ENCODE measurements at regions not wholly inside any gene's neighbourhood (a gene's known extent, or its start where the extent isn't known, plus 50 kb on each side); places are given as distances from the start of the nearest gene placed in this dataset.

DNA sequence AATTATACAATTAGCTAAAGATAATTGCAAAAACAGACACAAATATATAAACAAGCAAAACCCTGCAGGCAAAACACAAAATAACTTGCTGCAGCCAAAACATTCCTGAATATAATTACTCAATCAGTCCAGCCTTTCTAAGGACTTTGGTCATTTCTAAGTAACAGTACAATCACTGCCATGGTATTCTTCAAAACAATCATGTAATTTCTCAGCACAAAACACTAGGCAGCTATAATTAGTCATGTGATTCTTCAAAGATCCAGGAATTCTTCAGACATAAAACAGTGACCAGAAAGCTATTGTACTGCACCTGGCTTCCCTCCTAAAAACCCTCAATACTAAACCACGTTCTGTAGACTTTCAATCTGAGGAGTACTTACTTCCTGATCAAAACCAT is 881.1 kb downstream of the EPHA7 start:
- DNase-seq (ENCODE audit: low read depth, low spot score) = no peak

DNA sequence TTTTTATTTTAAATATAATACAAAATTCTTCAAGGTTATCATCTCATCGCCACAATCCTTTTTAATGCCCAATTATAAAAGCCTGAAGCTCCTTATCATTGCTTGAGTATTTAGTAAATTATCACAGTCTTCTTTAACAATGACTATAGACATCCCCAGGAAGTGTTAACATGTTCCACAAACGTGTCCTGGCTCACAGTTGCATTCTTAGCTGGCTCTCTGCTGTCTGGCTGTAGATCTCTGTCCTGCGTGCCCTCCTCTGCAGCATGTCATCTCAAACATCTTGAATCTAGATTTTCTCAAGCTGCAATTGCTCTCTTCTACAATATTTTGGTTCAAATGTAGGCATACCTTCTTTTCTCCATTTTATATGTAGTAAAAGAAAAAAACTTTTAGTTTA is 885.2 kb downstream of the EPHA7 start:
- DNase-seq (ENCODE audit: low read depth, low spot score) = no peak

- no peak for DNase-seq (ENCODE audit: low read depth, low spot score)
Measured at GRCh38 chr6:92522589-92522988, 896.8 kb downstream of the EPHA7 start.

- no peak for DNase-seq (ENCODE audit: low read depth, low spot score)
Measured at GRCh38 chr6:92521553-92521952, 897.8 kb downstream of the EPHA7 start.

DNA sequence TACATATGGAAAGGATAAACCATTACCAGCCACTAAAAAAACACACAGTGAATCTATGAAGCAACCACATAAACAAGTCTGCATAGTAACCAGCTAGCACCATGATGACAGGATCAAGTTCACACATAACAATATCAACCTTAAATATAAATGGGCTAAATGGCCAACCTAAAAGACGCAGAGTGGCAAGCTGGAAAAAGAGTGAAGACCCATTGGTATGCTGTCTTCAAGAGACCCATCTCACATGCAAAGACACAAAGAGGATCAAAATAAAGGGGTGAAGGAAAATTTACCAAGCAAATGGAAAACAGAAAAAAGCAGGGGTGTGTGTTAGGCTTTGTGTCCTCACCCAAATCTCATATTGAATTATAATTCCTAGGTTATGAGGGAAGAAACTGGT is 909.2 kb downstream of the EPHA7 start:
- no peak for DNase-seq (ENCODE audit: low read depth, low spot score)

GRCh38 chr6:92507552-92507951 is 911.8 kb downstream of the EPHA7 start:
- no peak for DNase-seq (ENCODE audit: low read depth, low spot score)

- DNase-seq (ENCODE audit: low read depth, low spot score) = no peak
Measured at GRCh38 chr6:92504509-92504908, 914.9 kb downstream of the EPHA7 start.

GRCh38 chr6:92497281-92497680 is 922.1 kb downstream of the EPHA7 start:
- no peak for DNase-seq (ENCODE audit: low read depth, low spot score)

GRCh38 chr6:92496527-92496926 is 922.8 kb downstream of the EPHA7 start:
- no peak for DNase-seq (ENCODE audit: low read depth, low spot score)

- DNase-seq (ENCODE audit: low read depth, low spot score) = no peak
Measured at GRCh38 chr6:92495242-92495641, 924.1 kb downstream of the EPHA7 start.

DNA sequence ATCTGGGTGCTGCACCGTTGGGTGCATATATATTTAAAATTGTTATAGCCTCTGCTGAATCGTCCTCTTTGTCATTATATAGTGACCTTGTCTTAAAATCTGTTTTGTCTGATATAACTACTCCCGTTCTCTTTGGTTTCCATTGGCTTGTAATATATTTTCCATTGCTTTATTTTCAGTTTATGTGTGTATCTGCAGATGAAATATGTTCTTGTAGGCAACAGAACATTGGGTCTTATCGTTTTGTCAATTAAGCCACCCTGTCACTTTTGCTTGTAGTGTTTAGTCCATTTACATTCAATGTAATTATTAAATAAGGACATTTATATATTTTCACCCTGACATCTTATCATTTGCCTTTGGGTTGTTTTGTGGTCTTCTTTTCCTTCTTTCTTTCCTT is 933.9 kb downstream of the EPHA7 start:
- no peak for DNase-seq (ENCODE audit: low read depth, low spot score)

DNA sequence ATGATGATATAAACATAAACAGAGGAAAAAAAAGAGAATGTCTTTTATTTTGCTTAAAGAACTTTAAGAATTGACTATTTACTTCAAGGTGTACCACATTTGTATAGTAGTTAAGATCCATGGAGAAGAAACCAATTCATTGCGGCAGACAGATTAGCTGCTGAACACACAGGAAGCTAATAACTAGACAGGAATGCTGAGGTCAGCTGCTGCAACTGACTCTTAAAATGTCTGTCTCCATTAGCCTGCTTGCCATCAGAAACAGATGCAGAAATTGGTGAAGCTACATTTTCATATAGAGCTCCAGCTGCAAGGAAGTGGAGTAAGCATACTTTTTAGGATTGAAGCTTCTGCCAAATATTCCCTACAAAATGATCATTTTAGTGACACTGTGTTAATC is 939.5 kb downstream of the EPHA7 start:
- no peak for DNase-seq (ENCODE audit: low read depth, low spot score)

DNA sequence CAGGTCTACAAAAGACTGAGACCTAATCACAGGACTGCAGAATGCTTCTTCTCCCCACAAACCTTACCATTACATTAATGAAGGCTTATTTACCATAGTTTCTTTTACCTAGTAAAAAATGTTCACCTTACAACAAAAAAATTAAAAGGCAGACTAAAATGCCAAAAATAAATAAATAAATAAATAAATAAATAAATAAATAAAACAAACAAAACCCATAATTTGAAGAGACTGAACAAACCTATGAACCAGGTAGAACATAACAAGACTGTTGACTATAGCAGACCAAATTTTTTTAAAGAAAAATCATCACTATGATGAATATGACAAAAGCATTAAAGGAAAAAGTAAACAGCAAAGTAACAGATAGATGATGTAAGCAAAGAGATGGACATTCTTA is 946.3 kb downstream of the EPHA7 start:
- DNase-seq (ENCODE audit: low read depth, low spot score) = no peak

DNA sequence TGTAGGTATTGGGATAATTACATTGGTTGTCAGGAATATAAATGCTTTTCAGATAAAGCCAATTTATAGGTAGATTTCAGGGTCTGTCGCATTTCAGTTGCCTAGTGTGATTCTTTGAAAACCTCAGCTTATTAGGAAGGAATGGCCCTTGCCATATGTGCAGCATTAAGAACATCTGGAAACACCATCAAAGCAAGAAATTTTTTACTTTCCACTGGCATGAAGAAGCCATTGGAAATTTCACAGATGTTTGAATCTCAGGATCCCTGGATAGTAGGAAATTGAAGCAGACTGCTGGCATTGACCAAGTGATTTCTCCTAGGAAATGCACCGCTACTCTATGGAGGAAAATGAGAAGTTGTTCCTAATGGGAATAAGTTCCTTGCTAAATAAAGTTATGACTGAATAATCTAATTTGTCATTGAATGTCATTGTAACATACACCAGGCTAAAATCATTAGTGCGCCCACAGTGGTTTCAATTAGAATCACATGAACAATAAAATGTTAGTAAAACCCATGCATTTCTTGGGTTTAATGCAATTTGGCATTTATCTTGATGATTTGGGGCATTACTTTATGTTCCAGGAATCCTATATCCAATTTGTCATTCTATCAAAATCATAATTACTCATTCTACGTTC is 950.1 kb downstream of the EPHA7 start:
- DNase-seq (ENCODE audit: low read depth, low spot score) = no peak

GRCh38 chr6:92468066-92468465 is 951.3 kb downstream of the EPHA7 start:
- no peak for DNase-seq (ENCODE audit: low read depth, low spot score)

- DNase-seq (ENCODE audit: low read depth, low spot score) = no peak
Measured at GRCh38 chr6:92460133-92460532, 959.2 kb downstream of the EPHA7 start.

GRCh38 chr6:92459606-92460005 is 959.8 kb downstream of the EPHA7 start:
- DNase-seq (ENCODE audit: low read depth, low spot score) = no peak

DNA sequence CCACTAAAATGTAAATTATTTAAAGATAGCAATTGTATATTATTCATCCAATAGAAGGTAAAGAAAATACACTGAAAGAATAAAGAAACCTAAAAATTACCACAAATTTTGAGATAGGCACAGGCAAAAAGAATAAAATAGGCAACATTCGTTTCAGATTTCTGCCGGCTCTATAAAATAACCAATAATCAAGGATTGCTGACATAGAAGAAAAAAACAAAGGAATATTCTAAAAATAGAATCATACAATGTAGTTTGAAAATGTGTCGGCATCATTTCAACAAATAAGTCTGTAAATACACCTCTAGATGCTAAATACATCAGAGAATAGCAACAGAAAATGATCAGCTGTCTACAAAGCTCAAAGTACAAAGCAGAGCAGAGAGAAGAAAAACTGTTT is 973.3 kb downstream of the EPHA7 start:
- no peak for DNase-seq (ENCODE audit: low read depth, low spot score)

GRCh38 chr6:92433911-92434310 is 985.4 kb downstream of the EPHA7 start:
- DNase-seq (ENCODE audit: low read depth, low spot score) = no peak

DNA sequence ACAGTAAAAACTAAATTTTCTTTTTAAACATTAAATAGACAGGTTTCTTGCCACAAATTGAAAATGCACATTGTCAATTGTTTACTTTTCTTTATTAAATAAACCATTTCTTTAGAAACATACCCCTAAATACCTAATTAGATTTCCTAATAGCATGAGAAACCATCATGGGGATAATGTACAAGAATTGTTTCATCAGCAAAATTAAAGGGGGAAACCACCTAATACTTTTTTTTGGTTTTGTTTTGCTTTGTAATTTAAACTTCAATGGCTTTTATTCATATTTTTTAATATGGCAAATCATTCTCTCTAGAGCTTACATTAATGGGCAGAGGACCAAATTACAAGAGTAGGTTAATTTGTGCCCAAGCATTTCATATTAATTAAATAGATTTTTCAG is 987.9 kb downstream of the EPHA7 start:
- no peak for DNase-seq (ENCODE audit: low read depth, low spot score)

DNA sequence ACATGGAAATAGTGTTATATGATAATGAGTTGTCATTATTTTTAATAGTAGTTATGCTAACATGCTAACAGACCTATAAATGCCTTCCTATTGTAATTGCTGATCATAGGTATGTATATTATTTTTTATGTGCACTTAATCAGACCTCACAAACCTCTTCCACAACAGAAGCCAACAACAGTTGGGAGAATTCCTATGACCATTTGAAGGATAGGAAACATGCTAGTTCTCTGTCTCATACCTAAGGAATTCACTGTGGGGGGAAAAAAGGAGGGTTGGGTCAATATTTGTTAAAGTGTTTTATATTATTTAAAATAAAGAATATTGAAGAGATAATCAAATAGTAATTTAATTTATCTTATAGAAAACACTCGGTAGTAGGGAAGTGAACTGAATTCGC is 990.9 kb downstream of the EPHA7 start:
- no peak for DNase-seq (ENCODE audit: low read depth, low spot score)

DNA sequence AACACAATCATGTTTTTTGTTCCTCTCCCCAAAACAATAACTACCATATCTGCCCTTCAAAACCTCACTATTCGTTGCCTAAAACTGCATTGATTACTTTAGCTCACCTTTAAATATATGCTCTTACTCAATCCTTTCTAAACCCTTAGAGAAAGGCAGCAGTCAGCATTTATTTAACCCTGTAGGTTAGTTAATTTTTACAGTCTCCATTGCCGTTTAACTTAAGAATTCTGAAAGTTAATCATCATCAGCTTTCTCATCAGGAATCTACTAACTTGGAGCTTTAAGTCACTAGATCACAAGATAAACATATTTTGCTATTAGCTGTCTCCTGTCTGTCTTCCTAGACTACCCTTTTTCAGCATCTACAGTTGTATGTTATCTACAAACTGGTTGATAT is 991.9 kb downstream of the EPHA7 start:
- no peak for DNase-seq (ENCODE audit: low read depth, low spot score)

- DNase-seq (ENCODE audit: low read depth, low spot score) = no peak
Measured at GRCh38 chr6:92415656-92416055, 1003.7 kb downstream of the EPHA7 start.

GRCh38 chr6:92408350-92408749 is 1011.0 kb downstream of the EPHA7 start:
- DNase-seq (ENCODE audit: low read depth, low spot score) = no peak

Measured in ELF-1 (cell line).